Activated T-helper 1 cell treated with anti-CD3 and anti-CD28 coated beads, Interleukin-12 subunit alpha, Interleukin-12 subunit beta, Interleukin-2, Interleukin-4 antibody, amounts not matched to agents 30 ng/mL and 10 ng/mL and 1 ng/mL, durations not matched to agents 14 hours and 24 hours and 36 hours (primary cell): ENCODE measurements at regions not wholly inside any gene's neighbourhood (a gene's known extent, or its start where the extent isn't known, plus 50 kb on each side); places are given as distances from the start of the nearest gene placed in this dataset.
"Not testable (repeated sequence)": the region's sequence is repeated elsewhere in the genome, so short reads cannot be mapped to it uniquely, and the experiment has no call there.

ENCODE experiments used
- DNase-seq: peaks from one replicate; pipeline ENCODE4 v3.0.0; 2021; ENCODE audit warnings: low spot score
- H3K27ac Mint-ChIP-seq: one replicate; pipeline ENCODE4 v1.8.0; 2021; ENCODE audit warnings: mild to moderate bottlenecking, mixed read lengths
- H3K27me3 Mint-ChIP-seq: one replicate; pipeline ENCODE4 v1.8.0; 2022; ENCODE audit warnings: mild to moderate bottlenecking, moderate library complexity, mixed read lengths; ENCODE audit not compliant: insufficient read depth
- H3K36me3 Mint-ChIP-seq: one replicate; pipeline ENCODE4 v1.8.0; 2021; ENCODE audit warnings: low read depth, mixed read lengths
- H3K4me1 Mint-ChIP-seq: one replicate; pipeline ENCODE4 v1.8.0; 2021; ENCODE audit warnings: low read depth, mixed read lengths
- H3K4me3 Mint-ChIP-seq: one replicate; pipeline ENCODE4 v1.8.0; 2021; ENCODE audit warnings: mild to moderate bottlenecking, moderate library complexity, mixed read lengths
- H3K9me3 Mint-ChIP-seq: one replicate; pipeline ENCODE4 v1.8.0; 2021; ENCODE audit warnings: mixed read lengths
- intact Hi-C: fragments of 100-400 bp; cut with micrococcal nuclease; formaldehyde crosslinking; loops from one replicate; pipeline ENCODE4 v1.15.1; 2024

GRCh38 chr10:76815505-76815904, 822.1 kb downstream of the KCNMA1 start:
- H3K27me3 Mint-ChIP-seq, H3K9me3 Mint-ChIP-seq, H3K27ac Mint-ChIP-seq, H3K36me3 Mint-ChIP-seq, H3K4me3 Mint-ChIP-seq, DNase-seq, intact Hi-C loops, H3K4me1 Mint-ChIP-seq: not testable (repeated sequence)

- H3K4me3 Mint-ChIP-seq, result no peak overlapping the region
- no peaks in the 10 kb centered on the region for H3K9me3 Mint-ChIP-seq
- DNase-seq, result no peak
- H3K27ac Mint-ChIP-seq, result no peak overlapping the region
- H3K36me3 Mint-ChIP-seq, result no peaks in the 10 kb centered on the region
- intact Hi-C loops, result no loop called here
- H3K27me3 Mint-ChIP-seq, result no peaks in the 10 kb centered on the region
- H3K4me1 Mint-ChIP-seq, result no peaks in the 10 kb centered on the region
Measured at GRCh38 chr10:76811430-76811829, 826.2 kb downstream of the KCNMA1 start.

DNA sequence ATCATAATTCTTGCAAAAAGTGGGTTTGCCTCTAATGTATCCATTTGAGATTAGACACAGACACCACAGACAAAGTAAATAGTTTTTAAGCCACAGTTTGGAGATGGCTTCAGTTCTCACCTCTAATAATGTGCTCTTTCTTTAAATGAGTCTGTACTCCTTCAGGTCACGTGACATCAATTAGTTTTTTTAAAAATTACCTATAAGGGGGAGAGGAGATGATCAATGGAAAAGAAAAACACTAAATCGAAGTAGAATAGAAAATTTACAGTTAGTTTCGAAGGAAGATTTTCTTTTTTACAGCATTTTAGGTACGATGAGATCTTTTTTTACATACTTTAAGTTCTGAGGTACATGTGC, 849.2 kb downstream of the KCNMA1 start:
- intact Hi-C loops, result no loop called here

DNA sequence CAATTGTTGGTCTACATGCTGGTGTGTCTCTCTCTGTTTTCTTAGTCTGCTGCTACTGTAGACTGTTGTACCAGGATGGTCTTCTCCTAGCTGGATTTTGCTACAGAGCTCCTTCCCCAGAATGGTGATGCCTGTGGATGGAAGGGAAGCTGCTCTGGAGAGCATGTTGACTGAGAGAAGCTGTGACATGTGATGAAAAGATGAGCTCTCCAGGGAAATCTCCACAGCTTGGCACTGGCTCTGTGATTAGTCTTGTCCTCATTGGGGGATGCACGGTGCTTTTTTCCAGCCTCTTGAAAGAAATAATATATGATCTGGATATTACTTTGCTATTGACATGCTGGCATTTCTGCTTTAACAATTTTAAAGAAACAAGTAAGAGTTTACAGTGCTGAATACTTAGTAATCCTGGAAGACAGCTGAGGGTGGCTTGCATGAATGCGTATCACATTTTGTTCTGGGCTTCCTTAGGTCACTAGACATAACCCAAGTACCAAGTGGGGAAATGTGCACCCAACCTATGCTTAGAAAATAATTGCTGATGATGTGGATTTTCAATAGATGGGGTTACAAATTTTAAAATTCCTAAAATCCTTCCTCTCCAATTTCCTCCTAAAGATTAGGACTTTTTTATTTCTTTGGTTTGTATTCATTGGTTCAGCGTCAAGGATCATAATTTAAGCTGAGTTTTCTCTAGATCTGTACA, 849.7 kb downstream of the KCNMA1 start:
- no peak for DNase-seq
- Mint-ChIP-seq H3K36me3 (no peaks in the 10 kb centered on the region), H3K27ac (no peak overlapping the region), H3K4me3 (no peak overlapping the region), H3K27me3 (no peaks in the 10 kb centered on the region), H3K9me3 (no peaks in the 10 kb centered on the region), H3K4me1 (no peaks in the 10 kb centered on the region)
- intact Hi-C loops, result no loop called here

More for the DNA sequence above, 849.2 kb downstream of the KCNMA1 start:
- Mint-ChIP-seq H3K4me1 (no peaks in the 10 kb centered on the region), H3K9me3 (no peaks in the 10 kb centered on the region), H3K27ac (no peak overlapping the region), H3K27me3 (no peaks in the 10 kb centered on the region), H3K4me3 (no peak overlapping the region), H3K36me3 (no peaks in the 10 kb centered on the region)
- no peak for DNase-seq

GRCh38 chr10:76786504-76787072, 851.0 kb downstream of the KCNMA1 start:
- Mint-ChIP-seq H3K36me3 (no peaks in the 10 kb centered on the region), H3K4me3 (no peak overlapping the region), H3K27ac (no peak overlapping the region), H3K4me1 (no peaks in the 10 kb centered on the region), H3K27me3 (no peaks in the 10 kb centered on the region), H3K9me3 (no peaks in the 10 kb centered on the region)
- intact Hi-C loops, result no loop called here
- DNase-seq, result no peak

GRCh38 chr10:76784076-76784475, 853.5 kb downstream of the KCNMA1 start:
- no peak overlapping the region for H3K4me3 Mint-ChIP-seq
- no peaks in the 10 kb centered on the region for H3K9me3 Mint-ChIP-seq
- intact Hi-C loops, result no loop called here
- H3K27me3 Mint-ChIP-seq, result peaks cover 1% of the 10 kb centered on the region
- no peaks in the 10 kb centered on the region for H3K4me1 Mint-ChIP-seq
- H3K27ac Mint-ChIP-seq, result no peak overlapping the region
- no peak for DNase-seq
- H3K36me3 Mint-ChIP-seq, result no peaks in the 10 kb centered on the region

- no peak for DNase-seq
- H3K27me3 Mint-ChIP-seq, result peaks cover 2% of the 10 kb centered on the region
- H3K27ac Mint-ChIP-seq, result no peak overlapping the region
- H3K9me3 Mint-ChIP-seq, result peaks cover 3% of the 10 kb centered on the region
- H3K4me3 Mint-ChIP-seq, result no peak overlapping the region
- no peaks in the 10 kb centered on the region for H3K36me3 Mint-ChIP-seq
- intact Hi-C loops, result no loop called here
- no peaks in the 10 kb centered on the region for H3K4me1 Mint-ChIP-seq
Measured at GRCh38 chr10:76779796-76780301, 857.8 kb downstream of the KCNMA1 start.

DNA sequence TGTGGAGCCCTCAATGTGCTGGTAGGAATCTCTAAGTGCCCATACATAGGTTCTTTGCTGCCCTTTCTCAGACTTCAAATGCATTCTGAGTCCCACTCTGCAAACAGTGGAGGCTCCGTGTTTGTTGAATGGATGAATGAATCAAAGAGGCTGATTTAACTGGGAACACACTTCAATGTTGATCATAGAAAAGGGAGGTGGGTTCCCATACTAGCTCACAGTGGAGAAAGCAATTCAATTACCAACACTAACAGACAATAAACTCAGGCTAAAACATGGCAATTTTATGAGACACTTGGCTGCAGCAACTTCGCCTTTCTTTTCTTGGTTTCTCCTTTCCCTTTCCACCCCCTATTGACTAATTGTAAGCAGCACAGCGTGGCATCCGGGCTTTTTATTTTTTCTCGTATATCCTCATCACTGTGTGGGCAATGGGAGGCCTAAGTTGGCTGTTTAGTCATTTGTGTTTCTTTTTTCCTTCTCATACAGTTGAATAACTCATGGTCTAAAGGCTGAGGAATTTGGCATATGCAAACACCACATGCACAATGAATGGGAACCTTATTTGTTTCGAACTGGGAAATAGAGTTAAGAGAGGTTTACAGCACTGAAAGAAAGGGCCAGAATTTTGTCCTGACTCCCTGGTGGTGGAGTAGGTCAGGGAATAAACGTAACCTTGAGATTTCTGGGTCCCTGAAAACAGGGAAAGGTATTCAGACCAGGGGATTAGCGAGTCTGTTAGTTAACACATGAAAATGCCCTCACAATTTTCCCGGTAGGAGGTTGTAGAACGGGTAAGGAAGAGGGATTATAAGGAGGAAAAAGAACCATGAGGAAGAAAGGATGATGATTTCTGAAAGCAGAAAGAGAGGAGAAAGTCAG, 858.5 kb downstream of the KCNMA1 start:
- no peaks in the 10 kb centered on the region for H3K4me1 Mint-ChIP-seq
- H3K27ac Mint-ChIP-seq, result no peak overlapping the region
- H3K36me3 Mint-ChIP-seq, result no peaks in the 10 kb centered on the region
- no peak overlapping the region for H3K4me3 Mint-ChIP-seq
- peaks cover 2% of the 10 kb centered on the region for H3K27me3 Mint-ChIP-seq
- no peak for DNase-seq
- H3K9me3 Mint-ChIP-seq, result peaks cover 6% of the 10 kb centered on the region
- intact Hi-C loops, result no loop called here

- peaks cover 2% of the 10 kb centered on the region for H3K27me3 Mint-ChIP-seq
- H3K9me3 Mint-ChIP-seq, result peaks cover 13% of the 10 kb centered on the region
- intact Hi-C loops, result no loop called here
- H3K27ac Mint-ChIP-seq, result no peak overlapping the region
- no peak overlapping the region for H3K4me3 Mint-ChIP-seq
- no peaks in the 10 kb centered on the region for H3K4me1 Mint-ChIP-seq
- DNase-seq, result no peak
- H3K36me3 Mint-ChIP-seq, result no peaks in the 10 kb centered on the region
Measured at GRCh38 chr10:76774987-76775603, 862.5 kb downstream of the KCNMA1 start.

GRCh38 chr10:76769582-76769981, 868.0 kb downstream of the KCNMA1 start:
- Mint-ChIP-seq H3K9me3 (peaks cover 10% of the 10 kb centered on the region), H3K4me3 (no peak overlapping the region), H3K27ac (no peak overlapping the region), H3K4me1 (no peaks in the 10 kb centered on the region), H3K27me3 (no peaks in the 10 kb centered on the region), H3K36me3 (no peaks in the 10 kb centered on the region)
- intact Hi-C loops, result no loop called here
- no peak for DNase-seq

- no peak overlapping the region for H3K27ac Mint-ChIP-seq
- intact Hi-C loops, result no loop called here
Measured at GRCh38 chr10:76769161-76769560, 868.4 kb downstream of the KCNMA1 start.

DNA sequence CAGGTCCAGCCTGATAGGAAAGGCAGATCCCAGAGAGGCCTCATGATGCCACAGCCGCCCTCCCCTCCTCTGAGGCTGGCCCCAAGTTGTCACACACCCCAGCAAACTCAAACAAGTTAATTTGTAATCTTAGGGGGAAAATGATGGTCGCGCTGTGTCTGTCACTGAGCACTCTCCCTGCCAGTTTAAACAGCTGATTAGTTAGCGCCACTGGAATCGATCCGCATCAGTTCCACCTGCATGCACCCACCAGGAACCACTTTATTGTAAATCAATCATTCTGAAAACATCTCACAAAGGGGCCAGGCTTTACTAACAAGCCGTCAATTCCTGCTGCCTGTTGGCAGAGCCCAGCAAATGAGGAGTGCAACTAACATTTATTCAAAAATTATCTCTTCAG, 870.9 kb downstream of the KCNMA1 start:
- Mint-ChIP-seq H3K27me3 (no peaks in the 10 kb centered on the region), H3K4me1 (no peaks in the 10 kb centered on the region), H3K9me3 (no peaks in the 10 kb centered on the region), H3K4me3 (no peak overlapping the region), H3K27ac (no peak overlapping the region), H3K36me3 (no peaks in the 10 kb centered on the region)
- DNase-seq, result no peak
- intact Hi-C loops, result no loop called here

More at GRCh38 chr10:76769161-76769560, 868.4 kb downstream of the KCNMA1 start:
- Mint-ChIP-seq H3K36me3 (no peaks in the 10 kb centered on the region), H3K27me3 (no peaks in the 10 kb centered on the region), H3K4me1 (no peaks in the 10 kb centered on the region), H3K4me3 (no peak overlapping the region), H3K9me3 (peaks cover 7% of the 10 kb centered on the region)
- DNase-seq, result no peak

DNA sequence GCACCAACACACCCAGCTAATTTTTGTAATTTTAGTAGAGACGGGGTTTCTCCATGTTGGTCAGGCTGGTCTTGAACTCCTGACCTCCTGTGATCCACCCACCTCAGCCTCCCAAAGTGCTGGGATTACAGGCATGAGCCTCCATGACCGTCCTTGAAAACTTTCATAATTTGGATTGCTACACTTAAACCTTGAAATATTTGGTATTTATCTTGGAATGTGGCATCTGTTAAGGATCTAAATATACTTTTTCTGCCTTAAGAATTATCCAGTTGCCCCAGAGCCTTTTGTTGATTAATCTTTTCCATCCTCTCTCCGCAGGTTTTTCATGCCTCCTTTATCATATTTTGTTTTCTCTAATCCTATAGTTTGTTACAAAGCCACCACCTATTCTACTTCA, 872.7 kb downstream of the KCNMA1 start:
- H3K27me3 Mint-ChIP-seq, H3K27ac Mint-ChIP-seq, H3K9me3 Mint-ChIP-seq, H3K36me3 Mint-ChIP-seq, H3K4me3 Mint-ChIP-seq, DNase-seq, H3K4me1 Mint-ChIP-seq, intact Hi-C loops: not testable (repeated sequence)
